ENCODE measurements at regions not wholly inside any gene's neighbourhood (a gene's known extent, or its start where the extent isn't known, plus 50 kb on each side); places are given as distances from the start of the nearest gene placed in this dataset.

- TF ChIP-seq FOXA1 (IDR thresholded peaks at IDR 0.05) (no peak), NFRKB (IDR thresholded peaks at IDR 0.05) (no peak), SUZ12 (IDR thresholded peaks at IDR 0.05) (no peak), SP1 (IDR thresholded peaks at IDR 0.05) (no peak), FOXM1 (IDR thresholded peaks at IDR 0.05; ENCODE audit: borderline replicate concordance) (no peak), BHLHE40 (IDR thresholded peaks at IDR 0.05; ENCODE audit: borderline replicate concordance) (no peak), ELF4 (IDR thresholded peaks at IDR 0.05) (no peak)
Measured at GRCh38 chr10:61081301-61081700, 137.3 kb upstream of the RHOBTB1 start.
